Left hindlimb (tissue), 1 donor: ENCODE measurements at regions not wholly inside any gene's neighbourhood (a gene's known extent, or its start where the extent isn't known, plus 50 kb on each side); places are given as distances from the start of the nearest gene placed in this dataset.
"Not testable (repeated sequence)": the region's sequence is repeated elsewhere in the genome, so short reads cannot be mapped to it uniquely, and the experiment has no call there.

Source experiments
- DNase-seq: peaks from one replicate; pipeline ENCODE4 v3.0.0-alpha.2; 2018

DNA sequence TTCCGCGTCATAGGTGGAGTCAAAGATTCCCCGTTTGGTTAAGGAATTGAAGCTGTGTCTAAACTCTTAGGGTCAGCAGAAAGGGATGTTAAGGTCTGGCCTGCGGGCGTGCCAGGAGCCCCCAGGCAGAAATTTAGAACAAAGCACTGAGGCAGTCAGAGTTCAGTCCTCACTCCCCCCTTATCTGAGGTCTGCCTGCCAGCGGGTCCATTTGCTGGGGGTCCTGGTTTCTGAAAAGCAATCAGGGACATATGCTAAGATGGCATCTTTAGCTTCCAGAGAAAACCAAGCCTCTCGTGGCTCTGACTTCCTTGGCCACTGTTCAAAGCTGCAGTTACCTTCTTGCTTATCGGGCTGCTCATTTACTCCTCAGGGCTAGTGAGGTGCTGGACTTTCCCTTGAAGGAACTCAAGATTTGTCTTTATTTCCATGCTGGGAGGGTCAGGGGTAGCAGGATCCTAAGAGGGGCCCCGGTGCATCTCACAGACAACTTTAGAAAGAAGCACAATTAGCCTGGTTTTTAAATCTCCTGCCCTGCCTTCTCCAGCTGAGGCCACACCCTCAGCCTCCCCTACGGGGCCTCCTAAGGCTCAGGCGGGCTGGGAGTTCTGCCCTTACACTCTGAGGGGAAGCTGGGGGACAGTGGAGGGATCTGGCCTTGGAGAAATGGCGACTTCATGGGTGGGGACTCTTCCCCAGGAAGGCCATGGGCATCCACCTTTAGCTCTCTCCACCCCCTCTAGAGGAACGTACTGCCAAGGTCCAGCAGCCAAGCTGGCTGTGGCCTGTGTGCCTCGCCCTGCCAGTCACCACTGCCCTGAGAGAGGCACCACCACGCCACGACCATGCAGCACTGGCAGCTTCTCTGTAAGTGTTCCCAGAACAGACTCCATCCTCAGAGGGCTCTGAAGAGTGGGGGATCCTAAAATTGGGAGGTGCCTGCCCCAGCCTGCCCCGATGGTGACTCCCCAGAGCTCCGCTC is 121.1 kb upstream of the MTLN start:
- DNase-seq = not testable (repeated sequence)

DNA sequence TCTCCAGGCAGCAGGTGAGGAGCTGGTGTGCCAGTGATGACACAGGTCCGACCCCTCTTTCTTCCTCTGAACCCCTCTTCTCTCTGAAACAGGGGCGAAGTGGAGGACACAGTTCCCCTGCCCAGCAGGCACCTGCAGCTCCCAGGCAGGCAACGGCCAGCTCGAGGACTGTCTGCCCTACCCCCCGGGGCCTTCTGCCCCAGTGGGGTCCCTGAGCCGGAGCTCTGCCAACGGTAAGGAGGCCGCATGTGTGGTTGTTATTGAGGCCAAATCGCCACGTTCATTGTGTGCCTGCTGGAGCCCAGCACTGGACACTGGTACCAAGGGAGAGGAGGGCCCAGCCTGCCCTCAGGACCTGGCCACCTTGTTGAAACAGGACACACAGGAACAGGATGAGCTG is 119.3 kb upstream of the MTLN start:
- not testable (repeated sequence) for DNase-seq

DNA sequence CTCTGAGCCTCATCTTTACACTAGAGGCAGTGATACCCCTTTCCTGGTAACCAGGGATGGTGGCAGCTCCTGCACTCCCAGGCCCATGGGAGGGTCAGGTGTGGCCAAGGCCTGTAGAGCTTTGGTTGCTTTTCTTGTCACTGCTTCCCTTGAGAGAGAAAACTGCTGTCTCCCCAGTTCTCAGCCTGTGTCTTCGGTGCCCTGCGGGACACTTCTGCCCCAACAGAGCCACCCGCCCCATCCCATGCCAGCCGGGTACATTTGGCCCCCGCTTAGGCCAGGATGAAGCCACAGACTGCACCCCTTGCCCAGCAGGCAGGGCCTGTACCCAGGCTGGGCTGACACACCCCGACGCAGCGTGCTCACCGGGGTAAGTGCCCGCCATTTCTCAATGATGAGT is 117.4 kb upstream of the MTLN start:
- not testable (repeated sequence) for DNase-seq

DNA sequence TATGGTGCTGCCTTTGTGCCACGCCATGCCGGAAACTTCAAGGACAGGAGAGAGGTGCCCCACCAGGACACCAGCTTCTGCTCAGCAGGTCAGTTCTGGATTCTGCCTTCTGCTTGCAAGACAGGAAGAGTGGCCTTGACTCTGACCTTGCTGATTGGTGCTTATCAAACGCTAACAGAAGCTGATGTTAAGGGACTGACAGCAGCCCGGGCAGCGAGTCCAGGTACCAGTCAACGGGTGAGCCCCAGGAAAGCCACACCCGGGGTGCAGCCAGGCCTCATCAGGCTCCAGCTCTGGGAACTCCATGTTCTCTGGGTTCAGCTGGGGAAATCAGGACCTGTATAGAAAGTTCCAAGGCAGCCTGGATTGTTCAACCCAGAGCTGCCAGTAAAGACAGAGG is 116.8 kb upstream of the MTLN start:
- not testable (repeated sequence) for DNase-seq

DNA sequence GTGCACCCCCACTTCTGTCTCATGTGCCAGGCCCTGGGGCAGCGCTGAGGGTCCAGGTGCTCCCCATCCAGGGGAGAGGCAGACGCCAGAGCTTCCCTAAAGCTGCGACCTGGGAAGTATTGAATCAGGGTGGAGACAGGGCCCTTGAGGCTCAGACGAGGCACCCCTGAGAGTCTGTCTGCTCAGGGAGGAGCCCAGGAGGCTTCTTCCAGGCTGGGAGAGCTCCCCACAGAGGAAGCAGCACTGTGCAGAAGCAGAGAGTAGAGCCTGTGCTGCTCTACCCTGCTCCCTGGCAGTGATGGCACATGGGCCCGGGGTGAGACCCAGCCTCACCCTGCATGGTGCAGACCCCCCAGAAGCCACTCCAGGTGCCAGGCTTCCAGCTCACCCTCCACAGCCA is 116.3 kb upstream of the MTLN start:
- peak; percentile 7 for DNase-seq

DNA sequence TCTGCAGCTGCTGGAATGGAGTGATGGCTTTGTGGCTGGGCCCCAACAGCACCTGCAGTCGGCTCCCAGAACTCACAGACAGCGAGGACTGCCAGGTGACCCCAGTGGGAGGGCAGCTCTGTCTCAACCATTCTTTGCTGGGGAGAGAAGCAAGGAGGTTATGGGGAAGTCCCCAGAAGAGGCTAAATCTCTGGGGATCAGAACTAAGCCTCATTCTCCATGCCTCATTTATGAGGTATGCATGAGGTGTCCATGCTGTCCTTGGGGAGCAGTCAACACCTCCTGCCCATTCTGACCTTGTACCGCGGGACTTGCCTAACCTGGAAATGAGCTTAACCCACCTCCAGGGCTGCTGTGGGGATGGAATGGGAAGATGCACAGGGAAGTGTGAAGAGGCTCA is 111.5 kb upstream of the MTLN start:
- DNase-seq = not testable (repeated sequence)

DNA sequence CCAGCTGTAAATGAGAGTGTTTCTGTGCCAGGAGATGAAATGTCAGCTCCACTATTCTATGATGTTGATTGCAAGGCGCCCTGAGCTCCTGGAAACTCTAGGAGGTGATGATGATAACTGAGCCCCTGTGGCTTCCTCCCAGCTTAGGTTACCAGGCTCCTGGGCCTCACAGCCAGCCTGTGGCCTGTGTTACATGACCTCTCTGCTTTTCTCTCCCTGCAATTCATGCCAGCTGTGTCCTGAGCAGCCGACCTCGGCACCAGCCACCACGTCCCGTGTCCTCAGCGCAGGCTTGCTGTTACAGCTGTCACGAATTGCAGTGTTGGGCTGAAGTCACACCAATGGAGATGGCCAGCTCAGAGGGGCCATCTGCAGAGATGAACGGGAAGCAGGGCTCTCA is 110.2 kb upstream of the MTLN start:
- DNase-seq = not testable (repeated sequence)

DNA sequence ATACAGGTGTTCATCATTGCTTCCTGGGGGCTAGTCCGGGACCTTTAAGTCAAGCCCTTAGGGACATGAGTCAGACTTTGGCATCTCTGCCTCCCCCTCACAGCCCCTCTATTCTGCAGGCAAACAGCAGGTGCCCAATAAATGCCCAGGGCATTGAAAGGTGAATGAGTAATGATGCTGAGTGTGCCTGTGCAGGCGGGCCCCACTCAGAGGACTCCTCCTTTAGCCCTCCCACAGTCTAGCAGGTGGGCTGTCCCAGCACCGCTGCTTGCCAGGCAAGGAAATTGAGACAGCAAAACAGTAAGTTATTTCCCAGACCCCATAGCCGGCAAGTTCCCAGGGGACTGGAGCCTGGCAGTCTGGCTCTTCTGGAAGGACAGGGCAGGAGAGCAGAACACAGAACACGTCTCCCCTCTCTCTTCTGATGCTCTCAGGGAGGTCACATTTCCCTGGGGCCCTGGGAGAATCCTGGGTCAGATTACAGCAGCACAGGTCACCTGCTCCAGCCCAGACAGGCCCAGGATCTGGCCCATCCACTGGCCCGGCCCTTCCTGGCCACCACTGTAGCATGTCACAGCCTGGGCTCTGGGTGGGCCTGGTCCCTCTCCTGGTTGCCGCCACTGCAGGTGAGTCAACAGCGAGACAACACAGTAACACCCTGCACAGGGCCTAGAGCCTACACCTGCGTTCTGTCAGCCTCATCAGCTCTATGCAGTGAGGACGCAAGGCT is 108.7 kb upstream of the MTLN start:
- not testable (repeated sequence) for DNase-seq

DNA sequence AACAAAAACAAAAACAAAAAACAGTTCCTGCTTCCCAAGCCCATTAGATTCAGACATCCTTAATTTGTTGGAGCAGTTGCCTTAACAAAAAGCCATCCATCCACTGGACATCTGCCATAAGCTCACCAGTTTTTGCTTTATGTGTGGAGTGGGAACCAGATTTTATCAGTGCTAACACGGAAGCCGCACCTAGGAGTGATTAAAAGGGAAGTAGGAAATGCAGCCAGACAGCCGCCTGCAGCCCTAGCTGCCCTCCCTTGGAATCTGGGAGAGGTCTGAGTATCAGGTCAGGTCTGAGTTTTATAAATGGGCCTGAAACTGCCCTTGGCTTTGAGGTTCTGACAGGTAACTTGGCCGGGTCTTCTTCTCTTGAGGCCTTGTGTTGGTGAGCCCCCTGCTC is 106.6 kb upstream of the MTLN start:
- DNase-seq = not testable (repeated sequence)

DNA sequence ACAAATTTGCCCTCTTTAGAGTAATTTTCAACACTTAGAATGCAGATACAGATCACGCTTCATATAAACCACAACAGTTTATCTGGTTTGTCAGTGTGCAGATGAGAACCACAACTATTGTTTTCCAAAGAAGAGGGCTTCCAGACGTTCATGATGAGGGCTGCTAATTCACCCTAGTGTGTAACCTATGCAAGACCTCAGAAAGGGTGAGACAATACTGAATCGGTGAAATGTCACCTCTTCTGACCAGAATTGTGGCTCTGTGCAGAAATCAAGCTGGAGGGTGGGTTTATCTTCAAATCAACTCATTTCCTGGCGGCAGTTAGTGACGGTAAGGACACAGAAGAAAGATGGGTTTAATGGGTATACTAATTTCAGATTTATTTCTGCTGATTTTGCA is 105.0 kb upstream of the MTLN start:
- DNase-seq = not testable (repeated sequence)

DNA sequence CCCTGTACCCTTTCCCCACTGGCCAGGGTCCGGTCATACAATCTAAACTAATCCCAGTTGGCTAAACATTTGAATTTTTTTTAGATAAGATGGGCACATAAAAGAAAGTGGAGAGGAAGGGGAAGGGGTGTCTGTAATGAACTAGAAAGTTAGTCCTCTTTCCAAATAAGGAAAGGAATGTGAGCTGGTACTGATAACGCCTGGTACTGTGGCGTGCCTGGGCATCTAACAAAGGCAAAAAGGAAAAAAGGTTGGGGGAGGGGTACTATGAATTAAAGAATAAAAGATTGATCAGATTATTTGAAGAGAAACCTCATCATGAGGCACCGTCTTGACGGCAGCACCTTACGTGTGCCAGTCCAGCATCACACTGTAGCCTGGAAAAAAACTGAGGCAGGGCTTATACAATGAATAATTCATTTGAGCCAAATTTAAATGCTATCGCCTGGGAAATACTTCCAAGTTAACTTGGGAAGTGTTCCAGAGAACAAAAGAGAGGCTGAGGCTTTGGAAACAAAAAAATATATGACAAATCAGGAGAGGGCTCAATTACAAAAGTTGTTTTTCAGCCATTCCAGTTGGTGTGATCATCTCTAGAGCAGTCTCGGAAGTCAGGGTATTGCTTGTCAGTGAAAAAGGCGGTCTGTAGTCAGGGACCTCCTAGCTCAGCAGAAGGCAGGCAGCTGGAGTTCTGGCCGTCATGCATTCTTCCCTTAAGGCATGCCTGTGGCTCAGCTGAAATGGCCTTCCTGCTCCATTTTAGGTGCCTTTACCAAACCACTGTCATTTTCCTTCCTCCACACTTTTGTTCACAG is 103.9 kb upstream of the MTLN start:
- not testable (repeated sequence) for DNase-seq

DNA sequence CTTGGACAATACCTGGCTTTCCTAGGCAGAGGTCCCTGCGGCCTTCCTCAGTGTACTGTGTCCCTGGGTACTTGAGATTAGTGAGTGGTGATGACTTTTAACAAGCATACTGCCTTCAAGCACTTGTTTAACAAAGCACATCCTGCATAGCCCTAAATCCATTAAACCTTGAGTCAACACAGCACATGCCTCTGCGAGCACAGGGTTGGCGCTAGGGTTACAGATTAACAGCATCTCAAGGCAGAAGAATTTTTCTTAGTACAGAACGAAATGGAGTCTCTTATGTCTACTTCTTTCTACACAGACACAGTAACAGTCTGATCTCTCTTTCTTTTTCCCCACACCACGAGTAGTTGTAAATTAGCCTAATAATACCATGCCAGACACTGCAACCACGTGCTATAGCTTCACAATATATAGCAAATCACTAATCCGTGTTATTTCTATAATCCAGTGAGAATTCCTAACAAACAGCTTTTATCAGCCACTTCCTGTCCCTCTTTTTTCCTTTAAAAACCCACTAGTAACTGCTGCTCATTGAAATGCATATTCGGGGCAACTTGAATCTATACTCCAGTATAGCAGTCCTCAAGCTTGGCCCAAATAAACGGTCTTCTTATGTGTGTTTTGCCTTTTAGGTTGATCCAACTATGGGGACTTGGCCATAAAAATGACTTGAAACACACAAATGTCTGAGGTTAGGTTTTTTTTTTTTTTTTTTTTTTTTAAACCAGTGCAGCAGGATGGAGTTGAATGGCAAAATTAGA is 102.9 kb upstream of the MTLN start:
- DNase-seq = not testable (repeated sequence)

DNA sequence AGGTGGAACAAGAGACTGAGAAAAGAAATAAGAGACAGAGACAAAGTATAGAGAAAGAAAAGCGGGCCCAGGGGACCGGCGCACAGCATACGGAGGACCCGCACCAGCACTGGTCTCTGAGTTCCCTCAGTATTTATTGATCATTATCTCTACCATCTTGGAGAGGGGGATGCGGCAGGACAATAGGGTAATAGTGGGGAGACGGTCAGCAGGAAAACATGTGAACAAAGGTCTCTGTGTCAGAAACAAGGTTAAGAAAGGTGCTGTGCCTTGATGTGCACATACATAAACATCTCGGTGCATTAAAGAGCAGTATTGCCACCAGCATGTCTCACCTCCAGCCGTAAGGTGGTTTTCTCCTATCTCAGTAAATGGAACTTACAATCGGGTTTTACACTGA is 102.1 kb upstream of the MTLN start:
- not testable (repeated sequence) for DNase-seq

DNA sequence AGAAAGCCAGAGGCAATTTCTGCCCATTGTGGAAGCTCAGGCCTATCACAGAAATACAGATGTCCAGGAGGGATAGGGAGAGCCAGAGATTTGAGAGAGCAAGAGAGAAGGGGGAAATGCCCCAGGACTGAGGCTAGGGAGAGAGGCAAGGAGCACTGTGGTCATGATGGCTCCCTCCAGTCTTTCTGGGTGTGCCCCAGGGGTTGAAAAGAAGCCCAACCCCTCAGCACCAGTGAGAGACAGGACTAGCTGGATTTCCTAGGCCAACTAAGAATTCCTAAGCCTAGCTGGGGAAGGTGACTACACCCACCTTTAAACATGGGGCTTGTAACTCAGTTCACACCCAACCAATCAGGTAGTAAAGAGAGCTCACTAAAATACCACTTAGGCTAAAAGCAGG is 100.7 kb upstream of the MTLN start:
- not testable (repeated sequence) for DNase-seq

DNA sequence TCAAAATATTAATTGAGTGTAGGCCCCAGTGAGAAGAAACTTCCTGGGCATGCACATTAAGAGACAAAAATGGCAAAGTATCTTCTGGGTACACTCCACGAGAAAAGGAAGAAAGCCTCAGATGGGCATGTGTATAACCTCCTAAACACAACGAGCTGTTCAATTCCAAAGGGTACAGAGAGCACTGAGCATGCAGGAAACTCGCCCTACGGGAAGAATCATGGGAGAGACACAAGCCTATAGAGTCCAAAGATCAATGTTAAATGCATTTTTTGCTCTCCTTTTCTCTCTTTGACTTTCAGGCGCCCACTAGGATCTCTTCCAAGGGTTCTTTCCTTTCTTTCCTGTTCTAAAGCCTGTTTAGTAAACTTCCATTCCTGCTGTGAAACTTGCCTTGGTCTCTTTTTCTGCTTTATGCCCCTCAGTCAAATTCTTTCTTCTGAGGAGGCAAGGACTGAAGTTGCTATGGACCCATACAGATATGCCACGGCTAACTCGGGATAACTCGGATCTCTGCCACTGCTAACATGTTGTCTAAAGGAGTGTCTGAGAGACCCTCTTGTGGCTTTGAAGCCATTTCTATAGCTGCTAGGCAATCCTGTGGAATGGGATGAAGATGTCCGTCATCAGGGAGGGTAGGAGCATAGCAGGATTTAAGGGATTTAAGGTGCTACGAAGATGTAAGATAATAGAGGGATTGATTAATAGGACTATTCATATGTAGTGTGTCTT is 99.5 kb upstream of the MTLN start:
- DNase-seq = not testable (repeated sequence)

DNA sequence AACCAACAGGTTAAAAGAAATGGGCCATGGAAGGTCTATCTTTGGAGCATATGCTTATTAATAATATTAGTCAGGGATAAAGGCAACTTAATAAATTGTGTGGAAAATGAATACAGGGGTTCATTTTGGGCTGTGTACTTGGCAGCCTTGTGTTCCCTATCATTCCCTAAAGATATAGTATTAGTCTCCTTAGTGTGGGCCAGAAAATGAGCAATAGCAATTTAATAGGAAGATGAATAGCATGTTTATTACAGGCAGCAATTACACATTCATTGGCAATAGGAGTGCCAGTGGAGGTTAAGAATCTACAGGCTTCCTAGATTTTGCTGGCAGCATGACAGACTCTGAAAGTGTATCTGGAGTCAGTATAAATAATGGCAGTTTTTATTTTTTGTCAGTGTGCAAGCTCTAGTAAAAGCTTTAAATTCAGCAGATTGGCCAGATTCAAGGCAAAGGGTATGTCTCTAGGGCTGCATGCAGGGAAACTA is 98.7 kb upstream of the MTLN start:
- not testable (repeated sequence) for DNase-seq

DNA sequence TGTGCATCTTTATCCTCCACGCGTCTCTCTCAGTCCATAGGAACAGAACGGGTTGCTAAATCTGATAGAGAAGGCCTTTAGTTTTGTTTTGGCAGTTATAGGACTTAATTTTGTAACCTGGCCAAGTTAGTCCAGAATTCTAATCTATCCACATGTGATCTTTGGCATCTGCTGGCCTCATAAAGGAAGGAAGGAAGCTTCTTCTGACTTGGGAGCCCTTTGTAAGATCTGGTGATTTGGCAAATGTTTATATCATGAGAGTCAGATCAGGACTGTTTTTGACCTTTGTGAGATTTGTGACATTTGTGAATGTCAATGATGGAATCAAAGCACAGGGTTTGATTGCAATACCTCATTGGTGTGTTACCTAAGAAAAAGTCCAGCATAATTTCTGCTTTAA is 96.4 kb upstream of the MTLN start:
- DNase-seq = not testable (repeated sequence)

DNA sequence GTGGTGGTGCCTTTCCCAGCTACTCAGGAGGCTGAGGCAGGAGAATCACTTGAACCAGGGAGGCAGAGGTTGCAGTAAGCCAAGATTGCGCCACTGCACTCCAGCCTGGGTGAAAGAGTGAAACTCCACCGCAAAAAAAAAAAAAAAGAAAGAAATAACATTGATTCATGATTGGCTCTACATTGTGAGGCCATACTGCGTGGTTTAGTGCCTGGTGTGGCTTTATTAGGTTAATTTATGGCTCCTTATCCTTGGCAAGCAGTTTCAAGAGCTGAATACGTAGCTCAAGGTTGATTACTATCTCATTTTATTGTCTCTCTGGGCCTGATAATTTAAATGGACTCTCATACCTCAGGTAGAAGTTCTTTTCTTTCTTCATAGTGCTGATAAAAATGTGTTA is 80.5 kb upstream of the MTLN start:
- not testable (repeated sequence) for DNase-seq

DNA sequence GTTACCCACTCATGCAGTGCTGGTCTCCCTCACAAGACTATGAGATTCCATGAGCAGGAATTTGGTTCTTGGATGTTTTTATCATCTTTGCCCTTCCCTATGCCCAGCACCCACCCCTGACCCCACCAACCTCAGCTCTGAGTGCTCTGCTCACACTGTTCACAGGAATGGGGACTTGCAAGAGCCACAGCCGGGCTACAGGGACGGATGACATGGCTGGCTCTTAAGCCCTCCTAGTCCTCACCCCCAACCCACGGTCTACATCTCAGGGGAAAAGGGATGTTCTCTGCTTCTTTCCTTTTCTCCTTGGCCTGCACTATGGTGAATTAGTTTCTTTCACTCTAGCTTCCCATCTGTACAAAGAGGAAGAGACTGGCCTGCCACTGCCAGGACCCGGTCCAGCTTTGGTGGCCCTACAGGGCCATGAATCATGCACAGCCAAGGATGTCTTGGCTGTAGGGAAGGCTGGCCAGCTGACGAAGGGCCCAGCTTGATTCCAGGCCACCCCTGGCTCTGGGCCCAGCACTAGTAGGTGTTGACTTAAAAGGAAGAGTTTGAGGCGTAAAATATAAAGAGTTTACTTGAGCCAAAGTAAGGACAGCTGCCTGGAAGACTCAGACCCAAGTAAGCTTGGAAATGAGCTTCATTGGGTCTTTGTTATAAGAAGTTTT is 79.7 kb upstream of the MTLN start:
- DNase-seq = not testable (repeated sequence)

DNA sequence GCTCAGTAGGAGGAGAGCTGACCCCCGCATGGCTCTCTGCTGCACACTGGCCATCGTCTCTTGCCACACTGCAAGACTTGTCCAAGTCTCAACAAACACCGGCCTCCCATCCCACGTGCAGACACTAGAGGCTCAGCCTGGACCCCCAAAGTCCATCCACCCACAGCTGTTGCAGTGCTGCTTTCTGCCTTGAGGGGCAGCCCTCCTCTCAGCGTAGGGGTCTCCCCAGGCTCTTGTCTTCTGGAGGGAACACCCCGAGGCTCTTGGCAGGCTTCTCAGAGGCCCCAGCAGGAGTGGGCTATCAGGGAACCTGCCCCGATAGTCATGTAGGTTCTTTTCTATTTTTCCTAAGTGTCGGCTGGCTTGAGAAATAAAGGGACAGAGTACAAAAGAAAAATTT is 75.5 kb upstream of the MTLN start:
- DNase-seq = not testable (repeated sequence)

DNA sequence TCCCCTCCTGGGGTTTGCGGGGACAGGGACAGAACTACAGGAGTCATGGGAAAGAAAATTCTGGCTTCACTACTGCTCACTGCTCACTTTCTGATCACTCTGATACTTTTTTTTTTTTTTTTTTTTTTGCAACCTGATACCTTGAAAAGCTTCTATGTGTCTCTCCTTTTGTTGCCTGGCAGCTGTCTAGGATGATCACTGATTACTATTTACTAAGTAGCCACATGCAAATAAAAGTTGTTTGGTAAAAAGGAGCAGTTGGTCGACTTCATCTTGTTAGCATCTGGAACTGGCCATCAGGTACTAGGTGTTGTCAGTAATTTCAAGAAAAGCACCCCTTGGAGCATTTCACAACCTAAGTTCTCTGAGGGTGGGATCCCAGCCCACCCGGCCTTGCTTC is 74.9 kb upstream of the MTLN start:
- DNase-seq = not testable (repeated sequence)
